CD4-positive, alpha-beta memory T cell (primary cell): ENCODE measurements at regions not wholly inside any gene's neighbourhood (a gene's known extent, or its start where the extent isn't known, plus 50 kb on each side); places are given as distances from the start of the nearest gene placed in this dataset.

Experiments
- CTCF ChIA-PET: fragments of 350-600 bp; sonication (Branson Sonifier 250); formaldehyde crosslinking; loops from one replicate; lab custom pipeline; 2021; ENCODE audit warnings: inconsistent platforms; ENCODE audit not compliant: partially characterized antibody; lab: Charles Lee
- POLR2A ChIA-PET: fragments of 350-600 bp; sonication (Branson Sonifier 250); formaldehyde crosslinking; loops from one replicate; lab custom pipeline; 2021; ENCODE audit not compliant: partially characterized antibody; lab: Charles Lee
- DNase-seq, 5 donors: peaks; one replicate each; pipeline versions ENCODE4 v3.0.0 to v3.0.0-alpha.2; 2020 to 2022; ENCODE audit warnings: mixed read lengths in 1 of 5
- H3K27ac ChIP-seq: one replicate; pipeline ENCODE4 v1.7.0; 2013; ENCODE audit warnings: low read depth, low read length
- H3K27me3 ChIP-seq: 2 replicates; pipeline ENCODE4 v1.7.0; 2013; ENCODE audit warnings: mild to moderate bottlenecking, low read length, moderate library complexity; ENCODE audit not compliant: insufficient read depth
- H3K36me3 ChIP-seq: 2 replicates; pipeline ENCODE4 v1.7.0; 2013; ENCODE audit warnings: mild to moderate bottlenecking, low read length, moderate library complexity; ENCODE audit not compliant: insufficient read depth
- H3K4me1 ChIP-seq: 2 replicates; pipeline ENCODE4 v1.7.0; 2013; ENCODE audit warnings: mild to moderate bottlenecking, low read length, moderate library complexity; ENCODE audit not compliant: insufficient read depth
- H3K4me3 ChIP-seq, 2 donors: one replicate each; pipeline ENCODE4 v1.7.0; 2013; ENCODE audit warnings: low read length in 2 of 2, mild to moderate bottlenecking in 1 of 2
- H3K9me3 ChIP-seq, 2 donors: one replicate each; pipeline ENCODE4 v1.7.0; 2013; ENCODE audit warnings: low read length in 2 of 2, control low read depth in 1 of 2; ENCODE audit not compliant: control insufficient read depth in 1 of 2
- H3K27ac Mint-ChIP-seq, 7 donors: one replicate each; pipeline ENCODE4 v1.8.0; 2020 to 2021; ENCODE audit warnings: mixed read lengths in 7 of 7, mild to moderate bottlenecking in 6 of 7, inconsistent platforms in 3 of 7, moderate library complexity in 3 of 7
- H3K27me3 Mint-ChIP-seq, 2 donors: one replicate each; pipeline ENCODE4 v1.8.0; 2020 to 2021; ENCODE audit warnings: mixed read lengths in 2 of 2
- H3K36me3 Mint-ChIP-seq, 2 donors: one replicate each; pipeline ENCODE4 v1.8.0; 2020 to 2021; ENCODE audit warnings: mixed read lengths in 2 of 2, inconsistent platforms in 1 of 2, mild to moderate bottlenecking in 1 of 2
- H3K4me1 Mint-ChIP-seq, 4 donors: one replicate each; pipeline ENCODE4 v1.8.0; 2020 to 2021; ENCODE audit warnings: mixed read lengths in 4 of 4, mild to moderate bottlenecking in 1 of 4
- H3K4me3 Mint-ChIP-seq, 8 donors: one replicate each; pipeline ENCODE4 v1.8.0; 2020 to 2021; ENCODE audit warnings: mixed read lengths in 8 of 8, mild to moderate bottlenecking in 7 of 8, moderate library complexity in 6 of 8, inconsistent platforms in 3 of 8
- H3K9me3 Mint-ChIP-seq, 8 donors: one replicate each; pipeline ENCODE4 v1.8.0; 2020 to 2021; ENCODE audit warnings: mixed read lengths in 8 of 8, mild to moderate bottlenecking in 5 of 8, inconsistent platforms in 3 of 8, moderate library complexity in 1 of 8
- intact Hi-C: fragments of 100-400 bp; cut with micrococcal nuclease; formaldehyde crosslinking; loops from one replicate; pipeline ENCODE4 v1.15.1; 2023

DNA sequence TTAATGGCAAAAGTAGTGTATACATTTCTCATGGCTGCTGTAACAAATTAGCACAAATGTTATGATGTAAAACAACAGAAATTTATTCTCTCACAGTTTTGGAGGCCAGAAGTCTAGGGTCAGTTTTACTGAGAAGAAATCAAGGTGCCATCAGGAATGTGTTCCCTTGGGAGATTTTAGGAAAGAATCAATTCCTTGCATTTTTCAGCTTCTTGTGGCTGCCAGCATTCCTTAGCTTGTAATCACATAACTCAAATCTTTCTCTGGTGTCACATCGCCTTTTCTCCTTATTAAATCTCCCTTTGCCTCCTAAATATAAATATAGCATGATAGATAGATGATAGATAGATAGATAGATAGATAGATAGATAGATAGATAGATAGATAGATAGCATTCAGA, 307.0 kb upstream of the REG3G start:
- no peak overlapping the region for H3K27ac Mint-ChIP-seq
- H3K9me3 ChIP-seq, result no peaks in the 10 kb centered on the region
- no peaks in the 10 kb centered on the region for H3K27me3 ChIP-seq
- no peaks in the 10 kb centered on the region for H3K4me1 Mint-ChIP-seq
- H3K27ac ChIP-seq, result no peak overlapping the region
- ChIA-PET CTCF (no interaction called here), POLR2A (no interaction called here)
- intact Hi-C loops, result no loop called here
- no peak overlapping the region for H3K4me3 ChIP-seq
- H3K36me3 ChIP-seq, result no peaks in the 10 kb centered on the region
- H3K4me3 Mint-ChIP-seq, result no peak overlapping the region
- H3K9me3 Mint-ChIP-seq, result peaks cover 0 to 19% (median 8%) of the 10 kb centered on the region in 8 donors
- no peaks in the 10 kb centered on the region for H3K27me3 Mint-ChIP-seq
- H3K4me1 ChIP-seq, result no peaks in the 10 kb centered on the region
- no peaks in the 10 kb centered on the region for H3K36me3 Mint-ChIP-seq
- no peak for DNase-seq

DNA sequence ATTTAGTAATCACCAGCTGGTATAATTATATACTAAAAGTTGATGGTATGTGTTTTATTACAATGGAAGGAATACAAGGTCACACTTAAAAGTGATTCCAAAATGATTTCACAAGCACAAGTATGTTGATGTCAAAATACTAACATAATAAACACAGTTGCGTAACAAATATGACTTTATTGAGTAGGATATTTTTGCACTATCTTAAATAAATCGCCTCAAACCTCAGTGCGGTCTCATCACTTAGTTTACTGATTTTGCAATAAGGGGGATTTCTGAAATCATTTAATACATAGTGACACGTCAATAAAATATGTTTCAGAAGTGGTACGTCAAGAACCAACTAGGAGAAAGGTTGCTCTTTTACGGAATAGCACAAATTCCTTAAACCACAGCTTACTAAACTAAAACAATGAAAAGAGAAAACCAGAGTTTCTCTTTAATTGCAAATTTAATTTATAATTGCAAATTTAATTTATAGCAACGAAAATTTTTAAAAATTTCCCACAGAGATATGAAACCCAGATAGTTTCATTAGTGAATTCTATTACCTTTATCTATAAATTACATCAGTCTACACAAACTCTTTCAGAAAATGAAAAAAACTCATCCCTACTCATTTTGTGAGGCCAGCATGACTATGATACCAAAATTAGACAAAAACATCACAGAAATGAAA, 304.0 kb upstream of the REG3G start:
- no peak overlapping the region for H3K27ac ChIP-seq
- no peaks in the 10 kb centered on the region for H3K27me3 ChIP-seq
- Mint-ChIP-seq H3K36me3 (no peaks in the 10 kb centered on the region), H3K4me1 (no peaks in the 10 kb centered on the region), H3K27me3 (no peaks in the 10 kb centered on the region), H3K9me3 (peaks cover 4 to 23% (median 12%) of the 10 kb centered on the region in 8 donors), H3K27ac (no peak overlapping the region), H3K4me3 (no peak overlapping the region)
- ChIA-PET POLR2A (no interaction called here), CTCF (no interaction called here)
- H3K4me3 ChIP-seq, result no peak overlapping the region
- no peaks in the 10 kb centered on the region for H3K4me1 ChIP-seq
- H3K36me3 ChIP-seq, result no peaks in the 10 kb centered on the region
- intact Hi-C loops, result no loop called here
- no peaks in the 10 kb centered on the region for H3K9me3 ChIP-seq
- DNase-seq, result no peak

DNA sequence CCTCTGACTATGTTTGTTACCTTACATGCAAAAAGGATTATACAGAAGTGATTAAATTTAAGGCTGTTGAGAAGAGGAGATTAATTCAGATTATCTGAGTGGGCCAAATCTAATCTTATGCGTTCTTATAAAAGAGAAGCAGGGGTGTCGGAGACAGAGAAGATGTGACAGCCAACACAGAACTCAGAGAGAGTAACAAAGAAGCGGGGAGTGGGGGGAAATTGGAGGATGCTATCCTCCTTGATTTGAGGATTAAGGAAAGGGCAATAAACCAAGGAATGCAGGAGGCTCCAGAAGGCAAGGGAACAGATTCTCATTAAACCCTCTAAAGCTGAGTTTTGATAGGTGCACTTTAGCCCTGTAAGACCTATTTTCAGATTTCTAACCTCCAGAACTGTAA, 291.3 kb upstream of the REG3G start:
- no peak overlapping the region for H3K27ac Mint-ChIP-seq
- intact Hi-C loops, result no loop called here

DNA sequence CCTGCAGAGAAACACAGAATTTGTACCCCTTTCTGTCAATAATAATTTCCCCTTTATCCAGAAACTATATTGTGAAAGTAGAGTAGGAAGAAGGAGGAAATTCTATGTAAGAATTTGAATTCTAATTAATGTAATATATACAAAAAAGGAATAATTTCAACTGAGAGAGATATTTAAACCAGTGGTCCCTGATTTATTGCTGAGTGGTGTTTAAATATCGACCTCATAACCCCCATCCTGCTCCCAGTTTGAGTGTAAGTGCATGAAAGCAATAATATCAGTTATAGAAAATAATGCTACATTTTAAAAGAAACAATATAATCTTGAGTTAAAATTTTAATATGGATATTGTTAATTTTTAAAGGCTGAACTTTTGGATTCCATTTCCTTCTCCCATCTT, 286.2 kb upstream of the REG3G start:
- Histone ChIP-seq H3K27me3 (no peaks in the 10 kb centered on the region), H3K4me1 (no peaks in the 10 kb centered on the region), H3K9me3 (no peaks in the 10 kb centered on the region), H3K36me3 (no peaks in the 10 kb centered on the region), H3K4me3 (no peak overlapping the region), H3K27ac (no peak overlapping the region)
- no peaks in the 10 kb centered on the region for H3K4me1 Mint-ChIP-seq
- DNase-seq, result no peak
- H3K27me3 Mint-ChIP-seq, result no peaks in the 10 kb centered on the region
- H3K36me3 Mint-ChIP-seq, result no peaks in the 10 kb centered on the region
- H3K9me3 Mint-ChIP-seq, result peaks cover 7 to 37% (median 15%) of the 10 kb centered on the region in 8 donors
- ChIA-PET CTCF (no interaction called here), POLR2A (no interaction called here)
- intact Hi-C loops, result no loop called here
- H3K4me3 Mint-ChIP-seq, result no peak overlapping the region
- no peak overlapping the region for H3K27ac Mint-ChIP-seq

More for the DNA sequence above, 291.3 kb upstream of the REG3G start:
- H3K4me3 ChIP-seq, result no peak overlapping the region
- H3K27ac ChIP-seq, result no peak overlapping the region
- Mint-ChIP-seq H3K4me1 (no peaks in the 10 kb centered on the region), H3K27me3 (no peaks in the 10 kb centered on the region), H3K4me3 (no peak overlapping the region), H3K36me3 (peaks cover 0 to 4% of the 10 kb centered on the region in 2 donors), H3K9me3 (peaks cover 6 to 31% (median 15%) of the 10 kb centered on the region in 8 donors)
- CTCF ChIA-PET, result no interaction called here
- no peaks in the 10 kb centered on the region for H3K9me3 ChIP-seq
- no peaks in the 10 kb centered on the region for H3K27me3 ChIP-seq
- H3K36me3 ChIP-seq, result no peaks in the 10 kb centered on the region
- H3K4me1 ChIP-seq, result no peaks in the 10 kb centered on the region
- POLR2A ChIA-PET, result no interaction called here
- no peak for DNase-seq

DNA sequence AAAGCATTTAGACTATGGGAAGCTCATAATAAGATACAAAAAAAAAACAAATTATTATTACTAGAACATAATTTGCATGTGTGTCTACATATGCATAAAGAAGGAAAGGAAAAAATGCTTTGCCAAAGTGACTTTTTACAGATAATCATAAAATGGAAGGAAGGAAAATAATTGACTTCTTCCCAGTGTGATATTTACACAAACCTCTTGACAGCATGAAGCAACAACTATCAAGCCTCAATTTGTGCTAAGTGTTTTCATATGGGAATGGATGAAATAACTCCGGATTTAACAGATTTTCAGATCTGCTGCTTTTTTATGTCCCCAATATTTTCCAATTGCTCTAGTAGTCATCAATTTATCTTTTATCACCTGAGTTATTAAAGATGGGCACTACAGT, 275.9 kb upstream of the REG3G start:
- no peaks in the 10 kb centered on the region for H3K9me3 ChIP-seq
- H3K27ac Mint-ChIP-seq, result no peak overlapping the region
- H3K36me3 ChIP-seq, result no peaks in the 10 kb centered on the region
- no peak overlapping the region for H3K4me3 Mint-ChIP-seq
- H3K27me3 ChIP-seq, result no peaks in the 10 kb centered on the region
- peaks cover 0 to 9% (median 4%) of the 10 kb centered on the region in 8 donors for H3K9me3 Mint-ChIP-seq
- no peaks in the 10 kb centered on the region for H3K4me1 ChIP-seq
- no peaks in the 10 kb centered on the region for H3K27me3 Mint-ChIP-seq
- H3K27ac ChIP-seq, result no peak overlapping the region
- POLR2A ChIA-PET, result no interaction called here
- DNase-seq, result no peak
- H3K36me3 Mint-ChIP-seq, result no peaks in the 10 kb centered on the region
- no peaks in the 10 kb centered on the region for H3K4me1 Mint-ChIP-seq
- intact Hi-C loops, result no loop called here
- no peak overlapping the region for H3K4me3 ChIP-seq
- CTCF ChIA-PET, result no interaction called here

DNA sequence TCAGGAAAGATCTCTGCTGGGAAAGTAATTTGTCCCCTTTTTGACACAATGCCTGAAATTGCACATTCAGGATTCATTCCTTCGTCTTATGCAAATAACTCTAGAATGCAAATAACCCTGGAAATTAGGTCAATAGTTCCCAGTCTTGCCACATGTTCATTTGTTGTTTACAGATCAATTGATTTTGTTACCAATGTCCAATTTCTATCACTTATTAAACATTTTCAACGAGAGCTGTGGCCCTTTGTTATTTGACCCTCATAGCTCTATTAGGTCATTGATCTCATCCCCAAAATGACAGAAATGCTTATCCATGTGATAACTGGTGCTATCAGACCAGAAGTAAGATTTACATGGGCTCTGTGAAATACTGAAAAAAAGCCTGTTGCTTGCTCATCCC, 275.3 kb upstream of the REG3G start:
- Histone ChIP-seq H3K9me3 (no peaks in the 10 kb centered on the region), H3K4me3 (no peak overlapping the region), H3K27ac (no peak overlapping the region), H3K27me3 (no peaks in the 10 kb centered on the region), H3K36me3 (no peaks in the 10 kb centered on the region), H3K4me1 (no peaks in the 10 kb centered on the region)
- Mint-ChIP-seq H3K27me3 (no peaks in the 10 kb centered on the region), H3K27ac (no peak overlapping the region), H3K4me1 (no peaks in the 10 kb centered on the region), H3K4me3 (no peak overlapping the region), H3K36me3 (no peaks in the 10 kb centered on the region), H3K9me3 (peaks cover 0 to 10% (median 4%) of the 10 kb centered on the region in 8 donors)
- intact Hi-C loops, result no loop called here
- POLR2A ChIA-PET, result no interaction called here
- CTCF ChIA-PET, result no interaction called here
- DNase-seq, result no peak

DNA sequence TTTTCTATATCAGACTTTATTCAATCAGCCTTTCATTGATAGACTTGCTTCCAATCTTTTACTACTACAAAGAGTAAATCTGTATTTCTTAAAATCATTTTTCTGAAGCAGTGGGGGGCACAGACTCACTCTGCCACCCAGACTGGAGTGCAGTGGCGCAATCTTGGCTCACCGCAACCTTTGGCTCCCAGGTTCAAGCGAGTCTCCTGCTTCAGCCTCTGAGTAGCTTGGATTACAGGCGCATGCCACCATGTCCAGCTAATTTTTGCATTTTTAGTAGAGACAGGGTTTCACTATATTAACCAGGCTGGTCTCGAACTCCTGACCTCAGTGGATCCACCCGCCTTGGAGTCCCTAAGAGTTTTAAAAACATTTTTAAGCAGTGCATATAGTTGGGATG, 270.6 kb upstream of the REG3G start:
- Histone ChIP-seq H3K36me3 (no peaks in the 10 kb centered on the region), H3K4me3 (no peak overlapping the region), H3K27me3 (no peaks in the 10 kb centered on the region), H3K9me3 (no peaks in the 10 kb centered on the region), H3K27ac (no peak overlapping the region), H3K4me1 (no peaks in the 10 kb centered on the region)
- H3K27ac Mint-ChIP-seq, result no peak overlapping the region
- ChIA-PET POLR2A (no interaction called here), CTCF (no interaction called here)
- H3K27me3 Mint-ChIP-seq, result no peaks in the 10 kb centered on the region
- intact Hi-C loops, result no loop called here
- no peaks in the 10 kb centered on the region for H3K4me1 Mint-ChIP-seq
- H3K9me3 Mint-ChIP-seq, result peaks cover 2 to 25% (median 17%) of the 10 kb centered on the region in 8 donors
- H3K36me3 Mint-ChIP-seq, result no peaks in the 10 kb centered on the region
- DNase-seq, result no peak
- H3K4me3 Mint-ChIP-seq, result no peak overlapping the region
